NCI-H1436 (cell line): ENCODE measurements at regions not wholly inside any gene's neighbourhood (a gene's known extent, or its start where the extent isn't known, plus 50 kb on each side); places are given as distances from the start of the nearest gene placed in this dataset.
"Not testable (repeated sequence)": the region's sequence is repeated elsewhere in the genome, so short reads cannot be mapped to it uniquely, and the experiment has no call there.

Source experiments
- DNase-seq: peaks from one replicate; lab custom pipeline; 2025; lab: John Stamatoyannopoulos, UW

GRCh38 chr16:17940584-17941364 lies 395.8 kb downstream of the NPIPA8 start:
- no peak for DNase-seq

- DNase-seq: no peak
Measured at GRCh38 chr16:17939723-17940122, 396.8 kb downstream of the NPIPA8 start.

GRCh38 chr16:17939122-17939536 lies 397.4 kb downstream of the NPIPA8 start:
- DNase-seq: no peak

GRCh38 chr16:17938546-17938945 lies 398.0 kb downstream of the NPIPA8 start:
- no peak for DNase-seq

GRCh38 chr16:17936766-17937402 lies 399.7 kb downstream of the NPIPA8 start:
- DNase-seq: no peak

GRCh38 chr16:17930280-17930679 lies 406.3 kb downstream of the NPIPA8 start:
- no peak for DNase-seq

- DNase-seq: no peak
Measured at GRCh38 chr16:17926866-17927399, 409.6 kb downstream of the NPIPA8 start.

GRCh38 chr16:17926461-17926860 lies 410.1 kb downstream of the NPIPA8 start:
- DNase-seq: no peak

- DNase-seq: no peak
Measured at GRCh38 chr16:17925761-17926160, 410.8 kb downstream of the NPIPA8 start.

GRCh38 chr16:17921357-17921978 lies 415.1 kb downstream of the NPIPA8 start:
- DNase-seq: no peak

- no peak for DNase-seq
Measured at GRCh38 chr16:17917316-17918019, 419.1 kb downstream of the NPIPA8 start.

- no peak for DNase-seq
Measured at GRCh38 chr16:17915791-17916190, 420.7 kb downstream of the NPIPA8 start.

GRCh38 chr16:17914168-17914567 lies 422.4 kb downstream of the NPIPA8 start:
- no peak for DNase-seq

- not testable (repeated sequence) for DNase-seq
Measured at GRCh38 chr16:17911578-17911977, 425.0 kb downstream of the NPIPA8 start.

- DNase-seq: not testable (repeated sequence)
Measured at GRCh38 chr16:17906626-17907025, 429.9 kb downstream of the NPIPA8 start.

- DNase-seq: no peak
Measured at GRCh38 chr16:17901309-17901708, 430.5 kb upstream of the XYLT1 start.

GRCh38 chr16:17899141-17899540 lies 428.4 kb upstream of the XYLT1 start:
- DNase-seq: no peak

- DNase-seq: no peak
Measured at GRCh38 chr16:17887963-17888362, 417.2 kb upstream of the XYLT1 start.

GRCh38 chr16:17885659-17886207 lies 415.0 kb upstream of the XYLT1 start:
- no peak for DNase-seq

- DNase-seq: no peak
Measured at GRCh38 chr16:17877821-17878360, 407.1 kb upstream of the XYLT1 start.

GRCh38 chr16:17866996-17867395 lies 396.2 kb upstream of the XYLT1 start:
- no peak for DNase-seq
